ENCODE measurements at regions not wholly inside any gene's neighbourhood (a gene's known extent, or its start where the extent isn't known, plus 50 kb on each side); places are given as distances from the start of the nearest gene placed in this dataset.

- no peak overlapping the region for H3K4me3 ChIP-seq (ENCODE audit: low read depth, low read length)
- H3K9me3 ChIP-seq (ENCODE audit: control insufficient read depth, insufficient read depth, low read depth, low read length) = no peaks in the 10 kb centered on the region
- TF ChIP-seq TRIM28 (IDR thresholded peaks at IDR 0.05; ENCODE audit: borderline replicate concordance, low read length) (no peak), KLF17 (tag by site-specific recombination; IDR thresholded peaks at IDR 0.05) (no peak), PRDM6 (tag by site-specific recombination; IDR thresholded peaks at IDR 0.05) (no peak), ZNF707 (tag by site-specific recombination; IDR thresholded peaks at IDR 0.05) (no peak), ZNF155 (tag by site-specific recombination; IDR thresholded peaks at IDR 0.05) (no peak), ZNF658 (tag by site-specific recombination; IDR thresholded peaks at IDR 0.05) (no peak), ZSCAN16 (tag by site-specific recombination; IDR thresholded peaks at IDR 0.05) (no peak), SCRT1 (tag by site-specific recombination; IDR thresholded peaks at IDR 0.05; ENCODE audit: borderline replicate concordance) (no peak), ZBTB1 (tag by site-specific recombination; IDR thresholded peaks at IDR 0.05) (no peak), ZBTB17 (tag by site-specific recombination; IDR thresholded peaks at IDR 0.05) (no peak)
- ChIA-PET CTCF (interaction anchor here (0.6 to 4.4 kb wide), 12 partner anchors 8 to 376 kb away, joined by 3 to 38 read pairs (median 4); no protein-coding TSS in a partner anchor), POLR2A (no interaction called here)
- no peaks in the 10 kb centered on the region for H3K36me3 ChIP-seq (ENCODE audit: control insufficient read depth in 2 of 2, insufficient read depth in 1 of 2, low read length in 2 of 2)
- peaks cover 9% of the 10 kb centered on the region; the same call in 1 of the 2 replicates for H3K4me1 ChIP-seq (ENCODE audit: control insufficient read depth, insufficient read depth, low read length)
- no peak overlapping the region for H3K27ac ChIP-seq (ENCODE audit: extremely low read depth, low read depth, low read length)
Measured at GRCh38 chr16:55943267-55943666, 68.1 kb upstream of the CES5A start.

DNA sequence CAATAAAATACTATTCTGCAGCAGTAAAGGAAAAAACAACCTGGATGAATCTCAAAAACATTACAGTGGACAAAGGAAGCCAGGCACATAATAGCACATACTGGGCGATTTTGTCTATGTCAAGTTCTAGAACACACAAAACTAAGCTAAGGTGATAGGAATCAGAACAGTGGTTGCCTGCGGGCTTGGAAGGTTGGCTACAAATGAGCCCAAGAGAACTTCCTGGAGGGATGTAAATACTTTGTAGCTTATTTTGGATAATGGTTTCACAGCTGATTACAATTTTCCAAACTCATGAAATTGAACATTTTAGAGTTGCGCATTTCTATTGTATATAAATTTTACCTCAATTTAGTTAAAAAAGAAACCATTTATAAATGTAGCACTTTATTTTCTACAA is 67.6 kb upstream of the CES5A start:
- Histone ChIP-seq H3K36me3 (ENCODE audit: control insufficient read depth in 2 of 2, insufficient read depth in 1 of 2, low read length in 2 of 2) (no peaks in the 10 kb centered on the region), H3K27ac (ENCODE audit: extremely low read depth, low read depth, low read length) (no peak overlapping the region), H3K4me3 (ENCODE audit: low read depth, low read length) (no peak overlapping the region), H3K4me1 (ENCODE audit: control insufficient read depth, insufficient read depth, low read length) (peaks cover 6% of the 10 kb centered on the region; the same call in 1 of the 2 replicates), H3K9me3 (ENCODE audit: control insufficient read depth, insufficient read depth, low read depth, low read length) (no peaks in the 10 kb centered on the region)
- POLR2A ChIA-PET = no interaction called here
- no peak for TF ChIP-seq ZNF138 (tag by site-specific recombination; IDR thresholded peaks at IDR 0.05; ENCODE audit: borderline replicate concordance)
- TF ChIP-seq HOXA7 (CRISPR knock-in tag; IDR thresholded peaks at IDR 0.05; ENCODE audit: borderline replicate concordance) = no peak
- TF ChIP-seq, protein P1, sequence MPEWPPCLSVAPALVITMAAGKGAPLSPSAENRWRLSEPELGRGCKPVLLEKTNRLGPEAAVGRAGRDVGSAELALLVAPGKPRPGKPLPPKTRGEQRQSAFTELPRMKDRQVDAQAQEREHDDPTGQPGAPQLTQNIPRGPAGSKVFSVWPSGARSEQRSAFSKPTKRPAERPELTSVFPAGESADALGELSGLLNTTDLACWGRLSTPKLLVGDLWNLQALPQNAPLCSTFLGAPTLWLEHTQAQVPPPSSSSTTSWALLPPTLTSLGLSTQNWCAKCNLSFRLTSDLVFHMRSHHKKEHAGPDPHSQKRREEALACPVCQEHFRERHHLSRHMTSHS (tag by site-specific recombination; IDR thresholded peaks at IDR 0.05) = no peak
- TF ChIP-seq ZNF529 (tag by site-specific recombination; IDR thresholded peaks at IDR 0.05; ENCODE audit: insufficient replicate concordance) = no peak
- no peak for TF ChIP-seq ZNF530 (tag by site-specific recombination; IDR thresholded peaks at IDR 0.05; ENCODE audit: low read depth)
- TF ChIP-seq ZNF239 (tag by site-specific recombination; IDR thresholded peaks at IDR 0.05) = no peak
- no peak for TF ChIP-seq ZNF16 (tag by site-specific recombination; IDR thresholded peaks at IDR 0.05; ENCODE audit: low read depth)
- no peak for TF ChIP-seq GLI2 (tag by site-specific recombination; IDR thresholded peaks at IDR 0.05; ENCODE audit: borderline replicate concordance, low read depth)
- TF ChIP-seq ZBTB7A (tag by site-specific recombination; IDR thresholded peaks at IDR 0.05; ENCODE audit: low read depth) = no peak
- no peak for TF ChIP-seq PRDM6 (tag by site-specific recombination; IDR thresholded peaks at IDR 0.05)
- TF ChIP-seq ZNF274 (IDR thresholded peaks at IDR 0.05; ENCODE audit: low read length) = no peak
- no peak for TF ChIP-seq ZNF274 (tag by site-specific recombination; IDR thresholded peaks at IDR 0.05; ENCODE audit: borderline replicate concordance)
- TF ChIP-seq ZNF266 (tag by site-specific recombination; IDR thresholded peaks at IDR 0.05; ENCODE audit: low read depth) = no peak
- TF ChIP-seq ZNF398 (tag by site-specific recombination; IDR thresholded peaks at IDR 0.05) = no peak
- TF ChIP-seq ZNF561 (tag by site-specific recombination; IDR thresholded peaks at IDR 0.05; ENCODE audit: borderline replicate concordance) = no peak
- TF ChIP-seq ZBTB1 (tag by site-specific recombination; IDR thresholded peaks at IDR 0.05) = no peak
- CTCF ChIA-PET = interaction anchor here (0.6 to 4.4 kb wide), 8 partner anchors 8 to 759 kb away, joined by 3 to 38 read pairs (median 4); no protein-coding TSS in a partner anchor
